DND-41 (cell line): ENCODE measurements at regions not wholly inside any gene's neighbourhood (a gene's known extent, or its start where the extent isn't known, plus 50 kb on each side); places are given as distances from the start of the nearest gene placed in this dataset.

Experiments
- ATAC-seq: fragments of 200-7000 bp; cut with Tn5 transposase; 3 replicates; pipeline ENCODE4 v1.9.1; 2021; ENCODE audit warnings: low read depth; ENCODE audit not compliant: insufficient read depth
- DNase-seq: peaks from one replicate; pipeline ENCODE4 v3.0.0-alpha.2; 2020
- H2AFZ ChIP-seq: 2 replicates; pipeline ENCODE4 v1.6.0; 2012; ENCODE audit warnings: low read depth, low read length
- H3K27ac ChIP-seq: 2 replicates; pipeline ENCODE4 v1.5.1; 2012; ENCODE audit warnings: low read length, inconsistent platforms
- H3K27me3 ChIP-seq: fragments of 200-600 bp; sonication (generic); 2 replicates; pipeline ENCODE4 v1.6.0; 2012; ENCODE audit warnings: low read length, mild to moderate bottlenecking, inconsistent platforms; ENCODE audit not compliant: insufficient read depth, poor library complexity
- H3K36me3 ChIP-seq: 2 replicates; pipeline ENCODE4 v1.5.1; 2012; ENCODE audit warnings: low read length, inconsistent platforms; ENCODE audit not compliant: insufficient read depth
- H3K4me1 ChIP-seq: 2 replicates; pipeline ENCODE4 v1.5.1; 2012; ENCODE audit warnings: mild to moderate bottlenecking, low read length; ENCODE audit not compliant: insufficient read depth
- H3K4me2 ChIP-seq: 2 replicates; pipeline ENCODE4 v1.6.0; 2012; ENCODE audit warnings: mild to moderate bottlenecking, moderate library complexity, low read length, inconsistent platforms; ENCODE audit not compliant: insufficient read depth
- H3K4me3 ChIP-seq, 2 experiments: fragments of 200-600 bp in 1 of 2; shearing (Covaris generic) in 1 of 2; 2 replicates each; pipeline ENCODE4 v1.5.1; 2012 to 2016; ENCODE audit warnings: inconsistent platforms in 2 of 2, low read length in 2 of 2, mild to moderate bottlenecking in 2 of 2, low read depth in 1 of 2, moderate library complexity in 1 of 2
- H3K79me2 ChIP-seq: 2 replicates; pipeline ENCODE4 v1.6.0; 2012; ENCODE audit warnings: low read length, inconsistent platforms; ENCODE audit not compliant: insufficient read depth
- H3K9ac ChIP-seq: 2 replicates; pipeline ENCODE4 v1.6.0; 2012; ENCODE audit warnings: low read depth, mild to moderate bottlenecking, inconsistent platforms, low read length, moderate library complexity
- H3K9me3 ChIP-seq: 2 replicates; pipeline ENCODE4 v1.5.1; 2012; ENCODE audit warnings: low read length, moderate library complexity, mild to moderate bottlenecking, inconsistent platforms; ENCODE audit not compliant: insufficient read depth, severe bottlenecking
- H4K20me1 ChIP-seq: 2 replicates; pipeline ENCODE4 v1.6.0; 2012; ENCODE audit warnings: low read length; ENCODE audit not compliant: insufficient read depth
- EZH2 ChIP-seq: IDR thresholded peaks from 3 replicates; pipeline ENCODE4 v1.6.1; 2012; ENCODE audit warnings: borderline replicate concordance, low read depth, mild to moderate bottlenecking, moderate library complexity, low read length, inconsistent platforms; ENCODE audit not compliant: severe bottlenecking
- TF ChIP-seq, protein P1 (sequence below): IDR thresholded peaks from 2 replicates; pipeline ENCODE4 v1.5.1; 2012; ENCODE audit warnings: borderline replicate concordance, low read length, moderate library complexity, mild to moderate bottlenecking; ENCODE audit not compliant: poor library complexity, severe bottlenecking; ENCODE audit errors: extremely low read depth

DNA sequence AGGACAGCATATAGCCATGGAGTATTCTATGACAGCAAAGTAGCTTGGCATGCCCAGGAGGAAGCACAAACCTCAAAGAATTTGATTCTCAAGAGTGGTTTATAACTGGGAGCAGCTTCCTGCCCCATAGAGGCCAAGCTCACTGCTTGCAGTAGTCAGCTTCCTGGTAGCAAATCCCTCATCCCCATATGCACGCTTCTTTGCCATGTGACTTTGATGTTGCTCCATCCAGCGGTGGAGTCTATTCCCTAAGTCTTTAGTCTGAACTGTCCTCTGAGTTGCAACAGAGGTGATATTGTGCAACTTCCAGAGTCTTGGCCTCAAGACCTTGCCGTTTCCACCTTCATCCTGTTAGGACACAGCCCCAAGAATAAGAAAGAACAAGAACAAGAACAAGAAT, 996.8 kb upstream of the TMEM132C start:
- H3K9ac ChIP-seq, result no peak overlapping the region
- H3K79me2 ChIP-seq, result no peaks in the 10 kb centered on the region
- DNase-seq, result no peak
- H2AFZ ChIP-seq, result no peak overlapping the region
- H3K4me2 ChIP-seq, result no peak overlapping the region
- no peak for ATAC-seq
- H3K36me3 ChIP-seq, result no peaks in the 10 kb centered on the region
- no peaks in the 10 kb centered on the region for H4K20me1 ChIP-seq
- TF ChIP-seq, protein P1, sequence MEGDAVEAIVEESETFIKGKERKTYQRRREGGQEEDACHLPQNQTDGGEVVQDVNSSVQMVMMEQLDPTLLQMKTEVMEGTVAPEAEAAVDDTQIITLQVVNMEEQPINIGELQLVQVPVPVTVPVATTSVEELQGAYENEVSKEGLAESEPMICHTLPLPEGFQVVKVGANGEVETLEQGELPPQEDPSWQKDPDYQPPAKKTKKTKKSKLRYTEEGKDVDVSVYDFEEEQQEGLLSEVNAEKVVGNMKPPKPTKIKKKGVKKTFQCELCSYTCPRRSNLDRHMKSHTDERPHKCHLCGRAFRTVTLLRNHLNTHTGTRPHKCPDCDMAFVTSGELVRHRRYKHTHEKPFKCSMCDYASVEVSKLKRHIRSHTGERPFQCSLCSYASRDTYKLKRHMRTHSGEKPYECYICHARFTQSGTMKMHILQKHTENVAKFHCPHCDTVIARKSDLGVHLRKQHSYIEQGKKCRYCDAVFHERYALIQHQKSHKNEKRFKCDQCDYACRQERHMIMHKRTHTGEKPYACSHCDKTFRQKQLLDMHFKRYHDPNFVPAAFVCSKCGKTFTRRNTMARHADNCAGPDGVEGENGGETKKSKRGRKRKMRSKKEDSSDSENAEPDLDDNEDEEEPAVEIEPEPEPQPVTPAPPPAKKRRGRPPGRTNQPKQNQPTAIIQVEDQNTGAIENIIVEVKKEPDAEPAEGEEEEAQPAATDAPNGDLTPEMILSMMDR, result no peak
- no peak for TF ChIP-seq EZH2
- no peaks in the 10 kb centered on the region for H3K9me3 ChIP-seq
- no peaks in the 10 kb centered on the region for H3K4me1 ChIP-seq
- H3K27ac ChIP-seq, result no peak overlapping the region
- no peak overlapping the region for H3K4me3 ChIP-seq
- H3K27me3 ChIP-seq, result no peaks in the 10 kb centered on the region

DNA sequence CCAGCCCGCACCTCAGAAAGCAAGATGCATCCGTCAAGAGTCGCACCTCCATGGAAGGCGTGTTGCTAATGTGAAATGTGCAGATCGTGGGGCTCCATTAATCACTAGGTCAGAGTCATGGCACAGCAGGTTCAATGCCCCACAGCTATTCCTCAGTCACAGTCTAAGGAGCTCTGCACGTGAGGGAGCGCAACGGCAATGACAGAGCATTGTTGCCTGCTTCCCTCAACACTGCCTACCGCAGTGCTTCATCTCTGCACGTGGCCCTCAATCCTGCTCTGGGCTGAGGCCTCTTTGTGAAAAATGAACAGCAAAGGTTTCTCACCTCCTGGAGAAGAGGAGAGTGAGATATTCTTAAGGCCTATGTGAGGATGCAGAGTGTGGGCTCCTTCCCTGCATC, 995.2 kb upstream of the TMEM132C start:
- Histone ChIP-seq H3K27ac (no peak overlapping the region), H3K4me1 (no peaks in the 10 kb centered on the region), H3K4me3 (no peak overlapping the region), H3K79me2 (no peaks in the 10 kb centered on the region), H3K27me3 (no peaks in the 10 kb centered on the region), H3K4me2 (no peak overlapping the region), H2AFZ (no peak overlapping the region), H4K20me1 (no peaks in the 10 kb centered on the region), H3K36me3 (no peaks in the 10 kb centered on the region), H3K9ac (no peak overlapping the region), H3K9me3 (no peaks in the 10 kb centered on the region)
- TF ChIP-seq EZH2, result no peak
- TF ChIP-seq, protein P1, result no peak
- ATAC-seq (no peak), DNase-seq (no peak)

DNA sequence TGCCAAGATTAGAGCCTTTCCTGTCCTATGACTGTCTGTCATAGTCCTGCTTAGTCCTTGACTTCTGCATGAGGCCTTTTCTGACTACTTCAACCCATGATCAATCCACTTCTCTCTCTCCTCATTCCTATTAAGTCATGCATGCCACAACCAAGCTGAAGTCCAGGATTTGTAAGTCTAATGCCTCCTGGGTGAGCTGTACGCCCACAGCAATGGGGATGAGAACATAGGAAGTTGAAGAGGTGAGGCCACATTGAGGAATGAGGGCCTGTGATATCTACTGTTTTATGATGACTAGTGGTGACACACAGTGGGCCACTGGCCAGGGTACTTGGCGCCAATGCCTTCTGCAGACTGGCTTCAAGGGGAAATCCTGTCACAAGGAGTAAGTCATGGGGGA, 994.1 kb upstream of the TMEM132C start:
- ATAC-seq, result no peak
- Histone ChIP-seq H3K4me3 (no peak overlapping the region), H3K27ac (no peak overlapping the region), H3K9ac (no peak overlapping the region), H3K4me2 (no peak overlapping the region), H3K79me2 (no peaks in the 10 kb centered on the region), H3K4me1 (no peaks in the 10 kb centered on the region), H3K27me3 (no peaks in the 10 kb centered on the region), H4K20me1 (no peaks in the 10 kb centered on the region), H3K9me3 (no peaks in the 10 kb centered on the region), H2AFZ (no peak overlapping the region), H3K36me3 (no peaks in the 10 kb centered on the region)
- DNase-seq, result no peak
- no peak for TF ChIP-seq EZH2
- TF ChIP-seq, protein P1, result no peak

DNA sequence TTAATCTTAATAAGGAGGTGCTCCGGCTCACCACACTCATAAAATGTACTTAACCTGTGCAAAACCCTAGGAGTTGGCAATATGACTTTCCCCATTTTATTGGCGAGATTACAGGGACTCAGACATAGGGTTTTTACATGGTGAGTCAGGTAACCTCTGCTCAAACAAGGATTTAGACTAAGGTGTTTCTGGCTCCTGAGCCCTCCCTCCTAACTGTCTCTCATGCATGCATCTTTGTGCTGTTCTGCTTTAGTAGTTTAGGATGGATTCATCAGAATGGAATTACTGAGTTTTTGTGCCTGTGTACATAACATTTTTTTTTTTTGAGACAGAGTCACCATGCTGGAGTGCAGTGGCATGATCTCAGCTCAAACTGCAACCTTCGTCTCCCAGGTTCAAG, 993.3 kb upstream of the TMEM132C start:
- Histone ChIP-seq H3K4me3 (no peak overlapping the region), H3K27ac (no peak overlapping the region), H3K4me1 (no peaks in the 10 kb centered on the region), H3K27me3 (no peaks in the 10 kb centered on the region), H3K9me3 (no peaks in the 10 kb centered on the region), H3K36me3 (no peaks in the 10 kb centered on the region), H3K79me2 (no peaks in the 10 kb centered on the region), H3K4me2 (no peak overlapping the region), H2AFZ (no peak overlapping the region), H3K9ac (no peak overlapping the region), H4K20me1 (no peaks in the 10 kb centered on the region)
- DNase-seq (no peak), ATAC-seq (no peak)
- TF ChIP-seq, protein P1, result no peak
- TF ChIP-seq EZH2, result no peak
